ENCODE measurements at regions not wholly inside any gene's neighbourhood (a gene's known extent, or its start where the extent isn't known, plus 50 kb on each side); places are given as distances from the start of the nearest gene placed in this dataset.

DNA sequence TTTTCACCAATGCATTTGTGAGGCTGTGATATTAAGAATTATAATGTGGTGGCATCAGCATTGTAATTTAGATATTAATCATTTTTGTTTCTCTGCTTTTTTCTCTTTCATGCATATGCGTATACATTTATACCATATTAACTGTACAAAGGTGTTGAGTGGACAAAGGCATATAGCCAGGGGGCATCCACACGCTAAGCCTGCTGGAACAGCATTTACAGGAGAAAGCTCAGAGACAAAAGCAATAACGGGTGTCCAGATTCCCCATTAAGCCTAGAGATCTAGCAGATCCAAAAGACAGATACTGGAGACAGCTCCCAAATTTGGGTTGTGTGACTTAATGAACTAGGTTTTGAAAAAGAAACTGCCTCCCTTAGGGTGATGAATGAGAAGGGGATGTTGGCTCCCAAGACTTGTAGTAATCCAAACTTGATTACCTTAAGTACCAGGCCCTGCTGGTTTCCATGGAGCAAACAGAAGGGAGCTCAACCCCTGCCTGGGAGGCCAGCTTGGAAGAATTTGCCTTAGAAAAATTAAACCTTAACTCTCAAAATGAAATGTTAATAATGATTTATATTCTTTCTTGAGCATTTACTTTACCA is 181.9 kb downstream of the SLC6A15 start:
- Histone ChIP-seq H3F3A (ENCODE audit: low read depth) (no peaks in the 10 kb centered on the region), H3K9me3 (ENCODE audit: low read depth) (no peaks in the 10 kb centered on the region), H2AFZ (replicated peaks) (no peak overlapping the region), H3K9ac (no peak overlapping the region), H3K36me3 (no peaks in the 10 kb centered on the region), H3K27ac (no peak overlapping the region), H4K20me1 (ENCODE audit: low read depth) (no peaks in the 10 kb centered on the region), H3K27me3 (no peaks in the 10 kb centered on the region), H3K4me1 (peaks cover 8% of the 10 kb centered on the region), H3K4me3 (no peak overlapping the region), H3K4me2 (peak overlapping the region; percentile 5), H3K79me2 (ENCODE audit: low read depth) (no peaks in the 10 kb centered on the region)
- H3K27me3 Mint-ChIP-seq (ENCODE audit: insufficient read depth, low read depth) = peaks cover 3% of the 10 kb centered on the region
- no peak overlapping the region for H3K27ac Mint-ChIP-seq
- H3K9me3 Mint-ChIP-seq = no peaks in the 10 kb centered on the region
- TF ChIP-seq EZH2 (IDR thresholded peaks at IDR 0.05) (no peak), EZH2phosphoT487 (IDR thresholded peaks at IDR 0.05) (no peak)
- TF ChIP-seq, protein P1, sequence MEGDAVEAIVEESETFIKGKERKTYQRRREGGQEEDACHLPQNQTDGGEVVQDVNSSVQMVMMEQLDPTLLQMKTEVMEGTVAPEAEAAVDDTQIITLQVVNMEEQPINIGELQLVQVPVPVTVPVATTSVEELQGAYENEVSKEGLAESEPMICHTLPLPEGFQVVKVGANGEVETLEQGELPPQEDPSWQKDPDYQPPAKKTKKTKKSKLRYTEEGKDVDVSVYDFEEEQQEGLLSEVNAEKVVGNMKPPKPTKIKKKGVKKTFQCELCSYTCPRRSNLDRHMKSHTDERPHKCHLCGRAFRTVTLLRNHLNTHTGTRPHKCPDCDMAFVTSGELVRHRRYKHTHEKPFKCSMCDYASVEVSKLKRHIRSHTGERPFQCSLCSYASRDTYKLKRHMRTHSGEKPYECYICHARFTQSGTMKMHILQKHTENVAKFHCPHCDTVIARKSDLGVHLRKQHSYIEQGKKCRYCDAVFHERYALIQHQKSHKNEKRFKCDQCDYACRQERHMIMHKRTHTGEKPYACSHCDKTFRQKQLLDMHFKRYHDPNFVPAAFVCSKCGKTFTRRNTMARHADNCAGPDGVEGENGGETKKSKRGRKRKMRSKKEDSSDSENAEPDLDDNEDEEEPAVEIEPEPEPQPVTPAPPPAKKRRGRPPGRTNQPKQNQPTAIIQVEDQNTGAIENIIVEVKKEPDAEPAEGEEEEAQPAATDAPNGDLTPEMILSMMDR (IDR thresholded peaks at IDR 0.05) = no peak
- no peaks in the 10 kb centered on the region for H3K36me3 Mint-ChIP-seq
- peak; percentile 41 for DNase-seq (ENCODE audit: low spot score)
- peaks cover 21% of the 10 kb centered on the region for H3K4me1 Mint-ChIP-seq
- no peak overlapping the region for H3K4me3 Mint-ChIP-seq

DNA sequence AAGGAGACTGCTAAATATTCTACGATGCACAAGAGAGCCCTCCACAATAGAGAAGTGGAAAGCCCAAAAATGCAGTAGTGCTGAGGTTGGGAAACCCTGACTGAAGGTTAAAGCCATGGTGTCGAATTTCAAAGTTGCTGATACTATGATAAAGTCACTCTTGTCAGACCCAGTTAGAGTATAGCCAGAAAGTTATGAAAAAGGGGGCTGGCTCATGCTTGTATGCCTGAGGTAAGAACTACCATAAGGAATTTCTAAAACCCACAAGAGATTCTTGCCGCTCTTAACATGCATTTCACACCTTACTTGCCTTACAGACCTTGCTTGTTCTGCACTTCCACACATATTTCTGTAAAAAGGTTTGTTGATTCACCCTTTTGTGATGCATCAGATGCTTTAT is 184.6 kb downstream of the SLC6A15 start:
- H3K27ac Mint-ChIP-seq = no peak overlapping the region
- TF ChIP-seq, protein P1 (IDR thresholded peaks at IDR 0.05) = no peak
- TF ChIP-seq EZH2 (IDR thresholded peaks at IDR 0.05) = no peak
- TF ChIP-seq EZH2phosphoT487 (IDR thresholded peaks at IDR 0.05) = no peak
- H3K4me3 Mint-ChIP-seq = no peak overlapping the region
- no peaks in the 10 kb centered on the region for H3F3A ChIP-seq (ENCODE audit: low read depth)
- H3K27ac ChIP-seq = no peak overlapping the region
- no peaks in the 10 kb centered on the region for H3K36me3 ChIP-seq
- no peaks in the 10 kb centered on the region for H3K79me2 ChIP-seq (ENCODE audit: low read depth)
- H3K4me1 ChIP-seq = peaks cover 8% of the 10 kb centered on the region
- no peaks in the 10 kb centered on the region for H4K20me1 ChIP-seq (ENCODE audit: low read depth)
- no peaks in the 10 kb centered on the region for H3K36me3 Mint-ChIP-seq
- H3K9me3 Mint-ChIP-seq = no peaks in the 10 kb centered on the region
- H2AFZ ChIP-seq (replicated peaks) = no peak overlapping the region
- peaks cover 3% of the 10 kb centered on the region for H3K27me3 Mint-ChIP-seq (ENCODE audit: insufficient read depth, low read depth)
- H3K4me3 ChIP-seq = no peak overlapping the region
- no peaks in the 10 kb centered on the region for H3K9me3 ChIP-seq (ENCODE audit: low read depth)
- no peak overlapping the region for H3K9ac ChIP-seq
- no peak for DNase-seq (ENCODE audit: low spot score)
- H3K27me3 ChIP-seq = no peaks in the 10 kb centered on the region
- no peak overlapping the region for H3K4me2 ChIP-seq
- peaks cover 21% of the 10 kb centered on the region for H3K4me1 Mint-ChIP-seq

DNA sequence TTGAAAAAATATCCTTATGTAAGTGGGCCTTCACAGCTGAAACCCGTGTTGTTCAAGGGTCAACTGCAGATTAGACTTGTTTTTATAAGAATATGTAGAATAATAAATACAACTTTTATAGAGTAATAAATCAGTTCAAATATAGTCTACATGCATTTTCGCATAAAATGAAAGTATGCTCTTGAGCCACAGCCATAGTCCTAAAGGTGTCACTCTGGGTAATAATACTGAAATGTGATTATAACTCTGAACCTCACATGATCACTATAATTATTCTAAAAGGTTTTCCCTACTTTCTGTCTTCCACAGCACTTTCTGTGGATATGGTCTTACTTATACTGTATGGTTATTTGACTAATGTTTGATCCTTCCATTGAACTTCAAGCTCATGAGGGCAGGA is 185.8 kb downstream of the SLC6A15 start:
- no peak for TF ChIP-seq EZH2phosphoT487 (IDR thresholded peaks at IDR 0.05)
- TF ChIP-seq, protein P1 (IDR thresholded peaks at IDR 0.05) = no peak
- no peak for TF ChIP-seq EZH2 (IDR thresholded peaks at IDR 0.05)
- Histone ChIP-seq H3K27ac (no peak overlapping the region), H3K4me2 (no peak overlapping the region), H3K4me3 (no peak overlapping the region), H3K4me1 (peaks cover 8% of the 10 kb centered on the region), H3K9me3 (ENCODE audit: low read depth) (no peaks in the 10 kb centered on the region), H3K79me2 (ENCODE audit: low read depth) (no peaks in the 10 kb centered on the region), H4K20me1 (ENCODE audit: low read depth) (no peaks in the 10 kb centered on the region), H2AFZ (replicated peaks) (no peak overlapping the region), H3K27me3 (no peaks in the 10 kb centered on the region), H3F3A (ENCODE audit: low read depth) (no peaks in the 10 kb centered on the region), H3K9ac (no peak overlapping the region), H3K36me3 (no peaks in the 10 kb centered on the region)
- Mint-ChIP-seq H3K27ac (no peak overlapping the region), H3K4me1 (peaks cover 21% of the 10 kb centered on the region), H3K36me3 (no peaks in the 10 kb centered on the region), H3K27me3 (ENCODE audit: insufficient read depth, low read depth) (peaks cover 3% of the 10 kb centered on the region), H3K9me3 (no peaks in the 10 kb centered on the region), H3K4me3 (no peak overlapping the region)
- no peak for DNase-seq (ENCODE audit: low spot score)

Measured in neural progenitor cell (in vitro differentiated cells).